Fibroblast of lung (primary cell): ENCODE measurements at regions not wholly inside any gene's neighbourhood (a gene's known extent, or its start where the extent isn't known, plus 50 kb on each side); places are given as distances from the start of the nearest gene placed in this dataset.

Experiments used
- DNase-seq, 2 donors: peaks; one replicate each; pipeline versions ENCODE4 v3.0.0 to v3.0.0-alpha.2; 2010; ENCODE audit warnings: low read depth in 2 of 2
- H2AFZ ChIP-seq: 2 replicates; pipeline ENCODE4 v1.5.1; 2012; ENCODE audit warnings: low read length, control low read depth, inconsistent platforms
- H3K27ac ChIP-seq: 2 replicates; pipeline ENCODE4 v1.5.1; 2011; ENCODE audit warnings: low read length, control low read depth; ENCODE audit not compliant: insufficient read depth
- H3K27me3 ChIP-seq: 2 replicates; pipeline ENCODE4 v1.5.1; 2011; ENCODE audit warnings: mild to moderate bottlenecking, low read length; ENCODE audit not compliant: control insufficient read depth, insufficient read depth
- H3K36me3 ChIP-seq: 2 replicates; pipeline ENCODE4 v1.5.1; 2011; ENCODE audit warnings: low read length; ENCODE audit not compliant: control insufficient read depth, insufficient read depth
- H3K4me1 ChIP-seq: 2 replicates; pipeline ENCODE4 v1.5.1; 2011; ENCODE audit warnings: low read length; ENCODE audit not compliant: control insufficient read depth, insufficient read depth; ENCODE audit errors: extremely low read depth
- H3K4me2 ChIP-seq: 2 replicates; pipeline ENCODE4 v1.5.1; 2011; ENCODE audit warnings: low read length, control low read depth; ENCODE audit not compliant: insufficient read depth; ENCODE audit errors: extremely low read depth
- H3K4me3 ChIP-seq, 4 experiments: fragments of 200-600 bp in 1 of 4; sonication (generic) in 1 of 4; replicated peaks in 1 of 4; 2 replicates each; pipeline ENCODE4 v1.5.1; 2011 to 2016; ENCODE audit warnings: low read length in 4 of 4, low read depth in 3 of 4, mild to moderate bottlenecking in 3 of 4, control low read depth in 2 of 4, inconsistent platforms in 1 of 4, mixed read lengths in 1 of 4; ENCODE audit not compliant: insufficient read depth in 1 of 4; ENCODE audit errors: control extremely low read depth in 1 of 4
- H3K79me2 ChIP-seq: 2 replicates; pipeline ENCODE4 v1.5.1; 2012; ENCODE audit warnings: mild to moderate bottlenecking, low read length, inconsistent platforms; ENCODE audit not compliant: control insufficient read depth, insufficient read depth
- H3K9ac ChIP-seq: 2 replicates; pipeline ENCODE4 v1.5.1; 2011; ENCODE audit warnings: mild to moderate bottlenecking, low read length, control low read depth; ENCODE audit not compliant: insufficient read depth
- H3K9me3 ChIP-seq: 2 replicates; pipeline ENCODE4 v1.5.1; 2012; ENCODE audit warnings: low read depth, low read length; ENCODE audit not compliant: control insufficient read depth, insufficient read depth
- H4K20me1 ChIP-seq: 2 replicates; pipeline ENCODE4 v1.5.1; 2011; ENCODE audit warnings: low read length; ENCODE audit not compliant: control insufficient read depth, insufficient read depth; ENCODE audit errors: extremely low read depth
- CTCF ChIP-seq, 2 donors: IDR thresholded peaks in 1 of 2; conservative IDR thresholded peaks in 1 of 2; 1 replicate in 1 of 2; 2 replicates in 1 of 2; pipeline ENCODE4 v1.5.1; 2011 to 2012; ENCODE audit warnings: low read length in 2 of 2, control low read depth in 1 of 2, inconsistent platforms in 1 of 2, low read depth in 1 of 2, mild to moderate bottlenecking in 1 of 2
- EZH2 ChIP-seq: IDR thresholded peaks from 2 replicates; pipeline ENCODE4 v1.5.1; 2012; ENCODE audit warnings: low read length, control low read depth, mild to moderate bottlenecking; ENCODE audit errors: missing control alignments

- H3K4me2 ChIP-seq: no peak overlapping the region
- no peak for DNase-seq
- no peak overlapping the region for H3K4me3 ChIP-seq
- no peaks in the 10 kb centered on the region for H3K79me2 ChIP-seq
- H3K27me3 ChIP-seq: no peaks in the 10 kb centered on the region
- H4K20me1 ChIP-seq: no peaks in the 10 kb centered on the region
- no peaks in the 10 kb centered on the region for H3K36me3 ChIP-seq
- no peaks in the 10 kb centered on the region for H3K9me3 ChIP-seq
- TF ChIP-seq CTCF (conservative IDR thresholded peaks at IDR 0.05 in 1 of 2, IDR thresholded peaks at IDR 0.05 in 1 of 2; ENCODE audit: low read depth in 1 of 2, low read length in 2 of 2) (no peak), EZH2 (no peak)
- no peak overlapping the region for H3K27ac ChIP-seq
- H3K4me1 ChIP-seq: no peaks in the 10 kb centered on the region
- H2AFZ ChIP-seq: no peak overlapping the region
- no peak overlapping the region for H3K9ac ChIP-seq
Measured at GRCh38 chr3:25096536-25096935, 331.5 kb upstream of the RARB start.

DNA sequence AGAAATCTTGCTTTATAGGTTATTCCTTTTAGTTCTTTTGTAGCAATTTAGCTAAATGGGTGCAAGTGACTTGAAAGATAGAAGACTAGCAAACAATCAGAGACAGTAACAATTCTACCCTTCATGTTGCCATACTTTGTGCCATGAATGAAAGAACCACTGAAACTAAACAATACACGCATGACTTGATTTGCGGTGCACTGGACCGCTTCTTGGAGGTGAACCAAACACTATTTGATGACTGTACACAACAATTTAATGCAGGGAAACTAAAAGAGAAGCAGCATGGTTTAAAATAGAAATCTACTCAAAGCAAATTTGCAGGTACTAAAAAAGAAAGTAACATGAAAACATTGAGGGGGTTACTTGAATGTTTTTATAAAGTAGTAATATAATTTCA, 331.0 kb upstream of the RARB start:
- no peak overlapping the region for H3K9ac ChIP-seq
- H3K79me2 ChIP-seq: no peaks in the 10 kb centered on the region
- TF ChIP-seq CTCF (conservative IDR thresholded peaks at IDR 0.05 in 1 of 2, IDR thresholded peaks at IDR 0.05 in 1 of 2; ENCODE audit: low read depth in 1 of 2, low read length in 2 of 2) (no peak), EZH2 (no peak)
- H4K20me1 ChIP-seq: no peaks in the 10 kb centered on the region
- H3K4me3 ChIP-seq: no peak overlapping the region
- H3K36me3 ChIP-seq: no peaks in the 10 kb centered on the region
- no peaks in the 10 kb centered on the region for H3K4me1 ChIP-seq
- H3K9me3 ChIP-seq: no peaks in the 10 kb centered on the region
- no peak overlapping the region for H2AFZ ChIP-seq
- no peak overlapping the region for H3K4me2 ChIP-seq
- H3K27ac ChIP-seq: no peak overlapping the region
- H3K27me3 ChIP-seq: no peaks in the 10 kb centered on the region
- DNase-seq: peak in 1 of 2 donors; percentile 16

- Histone ChIP-seq H2AFZ (no peak overlapping the region), H4K20me1 (no peaks in the 10 kb centered on the region), H3K9me3 (no peaks in the 10 kb centered on the region), H3K4me1 (no peaks in the 10 kb centered on the region), H3K36me3 (no peaks in the 10 kb centered on the region), H3K27me3 (no peaks in the 10 kb centered on the region), H3K4me2 (no peak overlapping the region), H3K79me2 (no peaks in the 10 kb centered on the region), H3K27ac (no peak overlapping the region), H3K4me3 (no peak overlapping the region), H3K9ac (no peak overlapping the region)
- TF ChIP-seq CTCF (conservative IDR thresholded peaks at IDR 0.05 in 1 of 2, IDR thresholded peaks at IDR 0.05 in 1 of 2; ENCODE audit: low read depth in 1 of 2, low read length in 2 of 2): no peak
- no peak for TF ChIP-seq EZH2
- DNase-seq: no peak
Measured at GRCh38 chr3:25099666-25100065, 328.4 kb upstream of the RARB start.
